NT2/D1 (cell line): ENCODE measurements at regions not wholly inside any gene's neighbourhood (a gene's known extent, or its start where the extent isn't known, plus 50 kb on each side); places are given as distances from the start of the nearest gene placed in this dataset.

Experiments used
- SUZ12 ChIP-seq: IDR thresholded peaks from 2 replicates; pipeline ENCODE4 v1.6.1; 2011; ENCODE audit not compliant: insufficient read length, insufficient read depth; ENCODE audit errors: extremely low read depth
- YY1 ChIP-seq: IDR thresholded peaks from 2 replicates; pipeline ENCODE4 v1.6.1; 2011; ENCODE audit not compliant: insufficient read length, insufficient read depth
- ZNF274 ChIP-seq: IDR thresholded peaks from 2 replicates; pipeline ENCODE4 v1.6.1; 2011; ENCODE audit warnings: mild to moderate bottlenecking, low read depth, low read length

- no peak for TF ChIP-seq YY1
- TF ChIP-seq ZNF274 = no peak
- TF ChIP-seq SUZ12 = no peak
Observed at GRCh38 chr15:69590932-69591524, 138.4 kb downstream of the RPLP1 start.
